Stomach (tissue), 4 donors: ENCODE measurements at regions not wholly inside any gene's neighbourhood (a gene's known extent, or its start where the extent isn't known, plus 50 kb on each side); places are given as distances from the start of the nearest gene placed in this dataset.
"Not testable (repeated sequence)": the region's sequence is repeated elsewhere in the genome, so short reads cannot be mapped to it uniquely, and the experiment has no call there.

ENCODE experiments used
- EP300 ChIP-seq: sonication (generic); formaldehyde crosslinking; IDR thresholded peaks from one replicate; pipeline ENCODE4 v1.6.1; 2017; ENCODE audit warnings: antibody characterized with exemption
- POLR2AphosphoS5 ChIP-seq, 3 donors: sonication (generic); formaldehyde crosslinking; IDR thresholded peaks; one replicate each; pipeline ENCODE4 v1.6.1; 2016; ENCODE audit warnings: antibody characterized with exemption in 3 of 3

DNA sequence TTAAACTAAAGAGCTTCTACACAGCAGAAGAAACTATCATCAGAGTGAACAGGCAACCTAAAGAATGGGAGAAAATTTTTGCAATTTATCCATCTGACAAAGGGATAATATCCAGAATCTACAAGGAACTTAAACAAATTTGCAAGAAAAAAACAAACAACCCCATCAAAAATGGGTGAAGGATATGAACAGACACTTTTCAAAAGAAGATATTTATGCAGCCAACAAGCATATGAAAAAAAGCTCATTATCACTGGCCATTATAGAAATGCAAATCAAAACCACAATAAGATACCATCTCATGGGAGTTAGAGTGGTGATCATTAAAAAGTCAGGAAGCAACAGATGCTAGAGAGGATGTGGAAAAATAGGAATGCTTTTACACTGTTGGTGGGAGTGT is 82.5 kb upstream of the GRIN3A start:
- TF ChIP-seq POLR2AphosphoS5 (IDR thresholded peaks at IDR 0.05); EP300: not testable (repeated sequence)
